ENCODE measurements at regions not wholly inside any gene's neighbourhood (a gene's known extent, or its start where the extent isn't known, plus 50 kb on each side); places are given as distances from the start of the nearest gene placed in this dataset.

- TF ChIP-seq CTCF (IDR thresholded peaks at IDR 0.05; ENCODE audit: low read depth, low read length) = no peak
- no peak for TF ChIP-seq POLR2A (IDR thresholded peaks at IDR 0.05; ENCODE audit: extremely low read depth, insufficient read length)
Observed at GRCh38 chr4:46581677-46582076, 191.7 kb upstream of the GABRA2 start.

Data from NB4 (cell line).